ENCODE measurements at regions not wholly inside any gene's neighbourhood (a gene's known extent, or its start where the extent isn't known, plus 50 kb on each side); places are given as distances from the start of the nearest gene placed in this dataset.

- CTCF ChIA-PET (ENCODE audit: low intra/inter-chr PET ratio) = no interaction called here
- Histone ChIP-seq H3K4me2 (ENCODE audit: insufficient read depth, low read length) (no peak overlapping the region), H3K4me3 (no peak overlapping the region), H2AFZ (ENCODE audit: low read depth, low read length) (no peak overlapping the region), H3K27ac (ENCODE audit: extremely low read depth, low read depth, low read length) (no peak overlapping the region), H3K36me3 (ENCODE audit: control insufficient read depth, insufficient read depth, low read length) (no peaks in the 10 kb centered on the region), H3K9me1 (ENCODE audit: control insufficient read depth, insufficient read depth, low read length) (no peaks in the 10 kb centered on the region), H3K9ac (ENCODE audit: insufficient read depth in 1 of 2, low read depth in 2 of 2, low read length in 2 of 2) (no peak overlapping the region), H3K27me3 (ENCODE audit: control insufficient read depth in 2 of 2, insufficient read depth in 2 of 2, low read length in 2 of 2) (no peaks in the 10 kb centered on the region), H3K79me2 (ENCODE audit: control insufficient read depth, insufficient read depth, low read length) (no peaks in the 10 kb centered on the region), H4K20me1 (replicated peaks; ENCODE audit: control insufficient read depth, insufficient read depth, low read length) (no peaks in the 10 kb centered on the region), H3K9me3 (replicated peaks; ENCODE audit: control insufficient read depth, insufficient read depth, low read depth, low read length) (no peaks in the 10 kb centered on the region), H3K4me1 (replicated peaks in 1 of 2; ENCODE audit: control insufficient read depth in 2 of 2, insufficient read depth in 2 of 2, low read length in 2 of 2) (no peaks in the 10 kb centered on the region)
- POLR2A ChIA-PET = interaction anchor here (0.6 to 1.0 kb wide), 2 partner anchors 13 to 96 kb away, joined by 3 to 4 read pairs; no protein-coding TSS in a partner anchor
- ATAC-seq = no peak
- no peak for FAIRE-seq
- in situ Hi-C loops (cut with MboI) (no loop called here), intact Hi-C loops (cut with micrococcal nuclease) (loop anchor here (5.0 kb wide), 1 partner anchor 1246 kb away; no protein-coding TSS in a partner anchor)
- TF ChIP-seq ARID3A (IDR thresholded peaks at IDR 0.05; ENCODE audit: borderline replicate concordance, low read depth, low read length) = no peak
- no peak for TF ChIP-seq ESRRA (IDR thresholded peaks at IDR 0.05; ENCODE audit: borderline replicate concordance, low read depth)
- TF ChIP-seq ZFP1 (CRISPR knock-in tag; IDR thresholded peaks at IDR 0.05) = no peak
- no peak for TF ChIP-seq ZNF253 (CRISPR knock-in tag; conservative IDR thresholded peaks at IDR 0.05)
- BruUV-seq (replicated peaks) = no TSS peak
- 0% methylated on average over 1 of the region's 1 CpG for WGBS (ENCODE audit: insufficient coverage, low coverage, missing lambda C conversion rate)
- DNase-seq (ENCODE audit: extremely low read depth in 1 of 4, low spot score in 3 of 4) = no peak
These were observed 62.6 kb upstream of the TBX20 start for GRCh38 chr7:35316549-35316948.

- H3K9me3 ChIP-seq (replicated peaks; ENCODE audit: control insufficient read depth, insufficient read depth, low read depth, low read length) = no peaks in the 10 kb centered on the region
- FAIRE-seq (no peak), ATAC-seq (no peak), DNase-seq (ENCODE audit: extremely low read depth in 1 of 4, low spot score in 3 of 4) (no peak)
- H3K4me1 ChIP-seq (replicated peaks in 1 of 2; ENCODE audit: control insufficient read depth in 2 of 2, insufficient read depth in 2 of 2, low read length in 2 of 2) = no peaks in the 10 kb centered on the region
- BruUV-seq (replicated peaks) = no TSS peak
- H3K4me2 ChIP-seq (ENCODE audit: insufficient read depth, low read length) = no peak overlapping the region
- no peaks in the 10 kb centered on the region for H3K27me3 ChIP-seq (ENCODE audit: control insufficient read depth in 2 of 2, insufficient read depth in 2 of 2, low read length in 2 of 2)
- H3K36me3 ChIP-seq (ENCODE audit: control insufficient read depth, insufficient read depth, low read length) = no peaks in the 10 kb centered on the region
- no peak overlapping the region for H3K4me3 ChIP-seq
- H3K79me2 ChIP-seq (ENCODE audit: control insufficient read depth, insufficient read depth, low read length) = no peaks in the 10 kb centered on the region
- H3K9me1 ChIP-seq (ENCODE audit: control insufficient read depth, insufficient read depth, low read length) = no peaks in the 10 kb centered on the region
- ChIA-PET CTCF (ENCODE audit: low intra/inter-chr PET ratio) (no interaction called here), POLR2A (no interaction called here)
- no peak overlapping the region for H2AFZ ChIP-seq (ENCODE audit: low read depth, low read length)
- intact Hi-C loops (cut with micrococcal nuclease) = loop anchor here (5.0 kb wide), 1 partner anchor 1247 kb away; no protein-coding TSS in a partner anchor
- H3K9ac ChIP-seq (ENCODE audit: insufficient read depth in 1 of 2, low read depth in 2 of 2, low read length in 2 of 2) = no peak overlapping the region
- no peaks in the 10 kb centered on the region for H4K20me1 ChIP-seq (replicated peaks; ENCODE audit: control insufficient read depth, insufficient read depth, low read length)
- 0% methylated on average over 2 of the region's 2 CpGs for WGBS (ENCODE audit: insufficient coverage, low coverage, missing lambda C conversion rate)
- H3K27ac ChIP-seq (ENCODE audit: extremely low read depth, low read depth, low read length) = no peak overlapping the region
- in situ Hi-C loops (cut with MboI) = no loop called here
- TF ChIP-seq CLOCK (CRISPR knock-in tag; IDR thresholded peaks at IDR 0.05; ENCODE audit: borderline replicate concordance) (no peak), HMBOX1 (IDR thresholded peaks at IDR 0.05) (no peak), POLR2B (IDR thresholded peaks at IDR 0.05; ENCODE audit: low read depth, partially characterized antibody) (no peak), ZNF274 (IDR thresholded peaks at IDR 0.05; ENCODE audit: borderline replicate concordance, low read depth, low read length) (no peak), PYGO2 (tag; IDR thresholded peaks at IDR 0.05) (no peak), RBM39 (optimal IDR thresholded peaks at IDR 0.05; ENCODE audit: low read depth, low read length) (no peak)
These were observed 61.6 kb upstream of the TBX20 start for GRCh38 chr7:35315517-35315916.
